OCI-LY7 (cell line): ENCODE measurements at regions not wholly inside any gene's neighbourhood (a gene's known extent, or its start where the extent isn't known, plus 50 kb on each side); places are given as distances from the start of the nearest gene placed in this dataset.

ENCODE experiments used
- EZH2phosphoT487 ChIP-seq: fragments of 200-600 bp; sonication (generic); IDR thresholded peaks from 2 replicates; pipeline ENCODE4 v1.6.1; 2018; ENCODE audit warnings: low read depth, borderline replicate concordance, mild to moderate bottlenecking, mixed run types, antibody characterized with exemption, low read length, moderate library complexity, mixed read lengths
- TF ChIP-seq, protein P1 (sequence below): fragments of 200-600 bp; sonication (generic); conservative IDR thresholded peaks from 2 replicates; pipeline ENCODE4 v1.5.1; 2014; ENCODE audit warnings: mild to moderate bottlenecking, antibody characterized with exemption, low read length, moderate library complexity, mixed read lengths

DNA sequence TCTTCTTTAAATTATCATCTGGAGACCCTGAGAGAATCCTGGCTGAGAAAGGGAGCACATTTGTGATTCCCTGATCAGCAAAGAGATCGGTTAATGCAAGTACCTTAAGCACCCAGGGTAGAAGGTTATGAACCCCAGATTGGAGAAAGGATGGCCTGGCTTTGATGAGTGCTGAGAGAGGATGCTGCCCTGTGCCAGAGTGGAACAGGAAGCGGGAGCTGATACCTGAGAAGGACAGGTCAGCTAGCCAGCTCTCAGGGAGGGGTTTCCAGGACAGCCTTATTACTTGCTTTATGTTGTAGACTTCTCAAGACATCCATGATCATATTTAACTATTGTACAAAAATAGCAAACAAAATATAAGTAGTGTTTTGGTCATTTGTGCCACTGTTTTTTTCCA is 141.9 kb downstream of the GATB start:
- TF ChIP-seq, protein P1, sequence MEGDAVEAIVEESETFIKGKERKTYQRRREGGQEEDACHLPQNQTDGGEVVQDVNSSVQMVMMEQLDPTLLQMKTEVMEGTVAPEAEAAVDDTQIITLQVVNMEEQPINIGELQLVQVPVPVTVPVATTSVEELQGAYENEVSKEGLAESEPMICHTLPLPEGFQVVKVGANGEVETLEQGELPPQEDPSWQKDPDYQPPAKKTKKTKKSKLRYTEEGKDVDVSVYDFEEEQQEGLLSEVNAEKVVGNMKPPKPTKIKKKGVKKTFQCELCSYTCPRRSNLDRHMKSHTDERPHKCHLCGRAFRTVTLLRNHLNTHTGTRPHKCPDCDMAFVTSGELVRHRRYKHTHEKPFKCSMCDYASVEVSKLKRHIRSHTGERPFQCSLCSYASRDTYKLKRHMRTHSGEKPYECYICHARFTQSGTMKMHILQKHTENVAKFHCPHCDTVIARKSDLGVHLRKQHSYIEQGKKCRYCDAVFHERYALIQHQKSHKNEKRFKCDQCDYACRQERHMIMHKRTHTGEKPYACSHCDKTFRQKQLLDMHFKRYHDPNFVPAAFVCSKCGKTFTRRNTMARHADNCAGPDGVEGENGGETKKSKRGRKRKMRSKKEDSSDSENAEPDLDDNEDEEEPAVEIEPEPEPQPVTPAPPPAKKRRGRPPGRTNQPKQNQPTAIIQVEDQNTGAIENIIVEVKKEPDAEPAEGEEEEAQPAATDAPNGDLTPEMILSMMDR, result no peak
- no peak for TF ChIP-seq EZH2phosphoT487
